GM11168 (cell line): ENCODE measurements at regions not wholly inside any gene's neighbourhood (a gene's known extent, or its start where the extent isn't known, plus 50 kb on each side); places are given as distances from the start of the nearest gene placed in this dataset.

Experiments
- in situ Hi-C: fragments of 300-500 bp; cut with MboI; formaldehyde crosslinking; loops from one replicate; pipeline ENCODE4 v1.12.0; 2022; ENCODE audit warnings: low sequenced_read_pairs; ENCODE audit not compliant: unreplicated experiment

GRCh38 chr5:53206562-53206961 lies 97.0 kb upstream of the MOCS2 start:
- in situ Hi-C loops, result no loop called here

GRCh38 chr5:53211799-53212198 lies 102.2 kb upstream of the MOCS2 start:
- in situ Hi-C loops, result no loop called here

- in situ Hi-C loops, result no loop called here
Observed at GRCh38 chr5:53219174-53219573, 109.6 kb upstream of the MOCS2 start.

GRCh38 chr5:53219610-53220009 lies 110.1 kb upstream of the MOCS2 start:
- in situ Hi-C loops, result no loop called here

GRCh38 chr5:53233645-53234405 lies 124.3 kb upstream of the MOCS2 start:
- in situ Hi-C loops, result no loop called here

- in situ Hi-C loops, result no loop called here
Observed at GRCh38 chr5:53236683-53237082, 127.1 kb upstream of the MOCS2 start.

- in situ Hi-C loops, result no loop called here
Observed at GRCh38 chr5:53237876-53238275, 128.3 kb upstream of the MOCS2 start.

GRCh38 chr5:53239301-53239990 lies 129.9 kb upstream of the MOCS2 start:
- in situ Hi-C loops, result no loop called here

GRCh38 chr5:53240661-53241060 lies 131.1 kb upstream of the MOCS2 start:
- in situ Hi-C loops, result no loop called here

- in situ Hi-C loops, result no loop called here
Observed at GRCh38 chr5:53241572-53241971, 132.0 kb upstream of the MOCS2 start.

GRCh38 chr5:53243403-53243802 lies 133.8 kb upstream of the MOCS2 start:
- in situ Hi-C loops, result no loop called here

- in situ Hi-C loops, result no loop called here
Observed at GRCh38 chr5:53246042-53246836, 136.7 kb upstream of the MOCS2 start.

GRCh38 chr5:53249529-53250200 lies 140.1 kb upstream of the MOCS2 start:
- in situ Hi-C loops, result no loop called here

GRCh38 chr5:53250201-53250550 lies 140.6 kb upstream of the MOCS2 start:
- in situ Hi-C loops, result no loop called here

GRCh38 chr5:53253421-53253871 lies 143.9 kb upstream of the MOCS2 start:
- in situ Hi-C loops, result no loop called here

GRCh38 chr5:53256746-53257145 lies 147.2 kb upstream of the MOCS2 start:
- in situ Hi-C loops, result no loop called here

- in situ Hi-C loops, result no loop called here
Observed at GRCh38 chr5:53257806-53258373, 148.3 kb upstream of the MOCS2 start.

- in situ Hi-C loops, result no loop called here
Observed at GRCh38 chr5:53259176-53259575, 149.6 kb upstream of the MOCS2 start.

- in situ Hi-C loops, result no loop called here
Observed at GRCh38 chr5:53260446-53260845, 150.9 kb upstream of the MOCS2 start.

GRCh38 chr5:53261245-53261644 lies 151.7 kb upstream of the MOCS2 start:
- in situ Hi-C loops, result no loop called here
